Tibial nerve (tissue), 4 donors: ENCODE measurements at regions not wholly inside any gene's neighbourhood (a gene's known extent, or its start where the extent isn't known, plus 50 kb on each side); places are given as distances from the start of the nearest gene placed in this dataset.

Experiments used
- CTCF ChIP-seq, 5 experiments: fragments of 200-600 bp in 3 of 5; fragments of 450-650 bp in 2 of 5; sonication (generic) in 3 of 5; IDR thresholded peaks; one replicate each; pipeline ENCODE4 v1.5.1; 2016 to 2019; ENCODE audit warnings: antibody characterized with exemption in 5 of 5, mild to moderate bottlenecking in 3 of 5, moderate library complexity in 2 of 5
- EP300 ChIP-seq, 2 donors: sonication (generic); formaldehyde crosslinking; IDR thresholded peaks; one replicate each; pipeline ENCODE4 v1.6.1; 2017; ENCODE audit warnings: antibody characterized with exemption in 2 of 2, mild to moderate bottlenecking in 1 of 2
- POLR2A ChIP-seq, 2 donors: fragments of 450-650 bp; IDR thresholded peaks; one replicate each; pipeline ENCODE4 v1.6.1; 2017; ENCODE audit warnings: antibody characterized with exemption in 2 of 2, mild to moderate bottlenecking in 2 of 2, moderate library complexity in 2 of 2

GRCh38 chr13:103859952-103860351 lies 793.7 kb upstream of the SLC10A2 start:
- TF ChIP-seq CTCF (IDR thresholded peaks at IDR 0.05) (no peak), POLR2A (IDR thresholded peaks at IDR 0.05) (no peak), EP300 (IDR thresholded peaks at IDR 0.05) (no peak)
